ENCODE measurements at regions not wholly inside any gene's neighbourhood (a gene's known extent, or its start where the extent isn't known, plus 50 kb on each side); places are given as distances from the start of the nearest gene placed in this dataset.

DNA sequence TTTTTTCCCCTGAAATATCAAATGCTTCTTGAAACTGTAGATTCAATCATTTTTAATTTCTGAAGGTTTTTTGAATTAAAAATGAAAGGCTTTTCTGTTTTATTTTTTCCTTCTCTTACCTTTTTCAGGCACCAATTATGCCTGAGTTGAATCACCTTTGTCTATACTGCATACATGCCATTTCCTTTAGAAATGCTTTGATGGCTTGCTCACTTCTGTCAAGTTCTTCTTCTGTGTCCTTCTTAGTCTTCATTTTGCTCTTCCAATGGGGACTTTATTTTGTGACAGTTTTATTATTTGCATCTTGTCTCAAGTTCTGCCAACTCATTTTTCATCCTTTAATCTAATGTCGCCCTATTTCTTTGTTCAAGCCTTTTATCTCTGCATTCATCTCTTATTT is 121.9 kb upstream of the PRL start:
- no peak for TF ChIP-seq CTCF (IDR thresholded peaks at IDR 0.05)
- H3K36me3 ChIP-seq, result no peaks in the 10 kb centered on the region
- no peak for DNase-seq (ENCODE audit: low spot score)
- no peak overlapping the region for H3K27ac ChIP-seq
- H3K4me3 ChIP-seq, result no peak overlapping the region
- H3K27me3 ChIP-seq, result no peaks in the 10 kb centered on the region
- H3K9me3 ChIP-seq, result peaks cover 0 to 25% of the 10 kb centered on the region in 2 donors
- H3K4me1 ChIP-seq, result no peaks in the 10 kb centered on the region

- Histone ChIP-seq H3K4me3 (no peak overlapping the region), H3K4me1 (no peaks in the 10 kb centered on the region), H3K27me3 (no peaks in the 10 kb centered on the region), H3K27ac (no peak overlapping the region), H3K9me3 (peaks cover 0 to 25% of the 10 kb centered on the region in 2 donors), H3K36me3 (no peaks in the 10 kb centered on the region)
- DNase-seq (ENCODE audit: low spot score), result no peak
- TF ChIP-seq CTCF (IDR thresholded peaks at IDR 0.05), result no peak
These were observed 124.4 kb upstream of the PRL start for GRCh38 chr6:22421198-22421597.

- Histone ChIP-seq H3K4me3 (no peak overlapping the region), H3K9me3 (peaks cover 0 to 13% of the 10 kb centered on the region in 2 donors), H3K27ac (no peak overlapping the region), H3K36me3 (no peaks in the 10 kb centered on the region), H3K4me1 (no peaks in the 10 kb centered on the region), H3K27me3 (no peaks in the 10 kb centered on the region)
- DNase-seq (ENCODE audit: low spot score), result no peak
- no peak for TF ChIP-seq CTCF (IDR thresholded peaks at IDR 0.05)
These were observed 127.4 kb upstream of the PRL start for GRCh38 chr6:22424196-22424595.

DNA sequence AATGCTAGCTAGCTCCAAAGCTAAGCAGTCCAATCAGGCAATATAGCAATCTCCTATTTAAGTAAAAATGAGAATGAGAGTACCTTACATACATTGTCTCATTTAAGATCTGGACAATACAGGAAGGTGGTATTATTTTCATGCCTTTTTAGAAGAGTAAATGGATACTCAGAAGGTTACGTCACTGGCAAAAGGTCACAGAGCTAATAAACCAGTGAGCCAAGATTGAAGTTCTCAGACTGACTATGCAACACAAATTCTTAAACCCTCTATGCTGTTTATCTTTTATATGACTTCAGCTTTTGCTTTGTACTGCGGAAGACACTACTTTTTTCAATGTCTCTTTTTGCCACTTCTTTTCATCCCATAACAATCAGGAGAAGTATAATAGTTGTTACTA is 135.2 kb upstream of the PRL start:
- Histone ChIP-seq H3K4me1 (no peaks in the 10 kb centered on the region), H3K27me3 (no peaks in the 10 kb centered on the region), H3K27ac (no peak overlapping the region), H3K4me3 (no peak overlapping the region), H3K36me3 (no peaks in the 10 kb centered on the region), H3K9me3 (no peaks in the 10 kb centered on the region)
- TF ChIP-seq CTCF (IDR thresholded peaks at IDR 0.05), result no peak
- DNase-seq (ENCODE audit: low spot score), result no peak

DNA sequence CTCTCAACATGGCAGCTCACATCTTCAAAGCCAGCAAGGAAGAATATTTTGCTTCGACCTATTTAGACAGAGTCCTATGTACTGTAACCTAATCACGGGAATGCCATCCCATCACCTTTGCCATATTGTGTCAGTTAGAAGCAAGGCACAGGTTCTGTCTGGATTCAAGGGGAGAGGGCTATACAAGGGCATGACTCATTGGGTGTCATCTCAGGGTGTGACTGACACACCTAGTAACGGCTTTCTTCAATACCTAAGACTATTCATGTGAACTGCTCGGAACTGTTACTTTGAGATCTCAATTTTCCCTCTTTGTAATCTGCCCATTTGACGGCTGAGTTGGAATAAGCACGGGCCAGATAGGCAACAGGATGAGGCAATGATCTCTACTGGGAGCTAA is 135.6 kb upstream of the HDGFL1 start:
- TF ChIP-seq CTCF (IDR thresholded peaks at IDR 0.05), result no peak
- Histone ChIP-seq H3K9me3 (no peaks in the 10 kb centered on the region), H3K36me3 (no peaks in the 10 kb centered on the region), H3K27ac (no peak overlapping the region), H3K4me3 (no peak overlapping the region), H3K27me3 (no peaks in the 10 kb centered on the region), H3K4me1 (no peaks in the 10 kb centered on the region)
- no peak for DNase-seq (ENCODE audit: low spot score)

GRCh38 chr6:22435151-22435550 is 134.2 kb upstream of the HDGFL1 start:
- Histone ChIP-seq H3K36me3 (no peaks in the 10 kb centered on the region), H3K27ac (no peak overlapping the region), H3K4me3 (no peak overlapping the region), H3K9me3 (no peaks in the 10 kb centered on the region), H3K4me1 (no peaks in the 10 kb centered on the region), H3K27me3 (no peaks in the 10 kb centered on the region)
- no peak for TF ChIP-seq CTCF (IDR thresholded peaks at IDR 0.05)
- no peak for DNase-seq (ENCODE audit: low spot score)

All from right atrium auricular region (tissue), 2 donors.